Lower leg skin (tissue), 4 donors: ENCODE measurements at regions not wholly inside any gene's neighbourhood (a gene's known extent, or its start where the extent isn't known, plus 50 kb on each side); places are given as distances from the start of the nearest gene placed in this dataset.
A peak's percentile ranks its signal among the peaks of the same experiment; 100 is the strongest.

Experiments used
- DNase-seq, 2 donors: peaks; one replicate each; pipeline ENCODE4 v3.0.0-alpha.2; 2019; ENCODE audit warnings: low spot score in 2 of 2
- H3K4me3 ChIP-seq: fragments of 200-600 bp; sonication (generic); 2 replicates; pipeline ENCODE4 v1.5.1; 2017; ENCODE audit warnings: mild to moderate bottlenecking, low read depth; ENCODE audit not compliant: poor library complexity, severe bottlenecking
- POLR2A ChIP-seq, 2 donors: fragments of 450-650 bp; IDR thresholded peaks; one replicate each; pipeline ENCODE4 v1.6.1; 2016 to 2017; ENCODE audit warnings: antibody characterized with exemption in 2 of 2, mild to moderate bottlenecking in 1 of 2, moderate library complexity in 1 of 2
- WGBS, 2 donors: methylation state at CpG; one replicate each; pipeline ENCODE4 v1.1.5; 2018; 5-methylcytosine and 5-hydroxymethylcytosine counted together
- intact Hi-C: fragments of 100-400 bp; cut with DNase I; formaldehyde crosslinking; loops from one replicate; pipeline ENCODE4 v1.15.0; 2023; ENCODE audit warnings: low total_unique reads
- TF ChIP-seq, protein P1 (sequence below), 3 donors: fragments of 450-650 bp; IDR thresholded peaks; one replicate each; pipeline ENCODE4 v1.5.1; 2016; ENCODE audit warnings: antibody characterized with exemption in 3 of 3, mild to moderate bottlenecking in 3 of 3, moderate library complexity in 2 of 3

GRCh38 chr4:152189451-152190179, 346.3 kb downstream of the FBXW7 start:
- TF ChIP-seq, protein P1, sequence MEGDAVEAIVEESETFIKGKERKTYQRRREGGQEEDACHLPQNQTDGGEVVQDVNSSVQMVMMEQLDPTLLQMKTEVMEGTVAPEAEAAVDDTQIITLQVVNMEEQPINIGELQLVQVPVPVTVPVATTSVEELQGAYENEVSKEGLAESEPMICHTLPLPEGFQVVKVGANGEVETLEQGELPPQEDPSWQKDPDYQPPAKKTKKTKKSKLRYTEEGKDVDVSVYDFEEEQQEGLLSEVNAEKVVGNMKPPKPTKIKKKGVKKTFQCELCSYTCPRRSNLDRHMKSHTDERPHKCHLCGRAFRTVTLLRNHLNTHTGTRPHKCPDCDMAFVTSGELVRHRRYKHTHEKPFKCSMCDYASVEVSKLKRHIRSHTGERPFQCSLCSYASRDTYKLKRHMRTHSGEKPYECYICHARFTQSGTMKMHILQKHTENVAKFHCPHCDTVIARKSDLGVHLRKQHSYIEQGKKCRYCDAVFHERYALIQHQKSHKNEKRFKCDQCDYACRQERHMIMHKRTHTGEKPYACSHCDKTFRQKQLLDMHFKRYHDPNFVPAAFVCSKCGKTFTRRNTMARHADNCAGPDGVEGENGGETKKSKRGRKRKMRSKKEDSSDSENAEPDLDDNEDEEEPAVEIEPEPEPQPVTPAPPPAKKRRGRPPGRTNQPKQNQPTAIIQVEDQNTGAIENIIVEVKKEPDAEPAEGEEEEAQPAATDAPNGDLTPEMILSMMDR (IDR thresholded peaks at IDR 0.05), result no peak
- no peak for TF ChIP-seq POLR2A (IDR thresholded peaks at IDR 0.05)
- WGBS, 2 donors, result 61 to 68% methylated on average over 4 of the region's 4 CpGs
- intact Hi-C loops, result no loop called here
- no peak overlapping the region for H3K4me3 ChIP-seq
- DNase-seq, result no peak

GRCh38 chr4:152188801-152189200, 347.1 kb downstream of the FBXW7 start:
- no peak for DNase-seq
- no peak overlapping the region for H3K4me3 ChIP-seq
- 70 to 85% methylated on average over 4 of the region's 4 CpGs for WGBS, 2 donors
- intact Hi-C loops, result no loop called here
- no peak for TF ChIP-seq POLR2A (IDR thresholded peaks at IDR 0.05)
- TF ChIP-seq, protein P1 (IDR thresholded peaks at IDR 0.05), result no peak

DNA sequence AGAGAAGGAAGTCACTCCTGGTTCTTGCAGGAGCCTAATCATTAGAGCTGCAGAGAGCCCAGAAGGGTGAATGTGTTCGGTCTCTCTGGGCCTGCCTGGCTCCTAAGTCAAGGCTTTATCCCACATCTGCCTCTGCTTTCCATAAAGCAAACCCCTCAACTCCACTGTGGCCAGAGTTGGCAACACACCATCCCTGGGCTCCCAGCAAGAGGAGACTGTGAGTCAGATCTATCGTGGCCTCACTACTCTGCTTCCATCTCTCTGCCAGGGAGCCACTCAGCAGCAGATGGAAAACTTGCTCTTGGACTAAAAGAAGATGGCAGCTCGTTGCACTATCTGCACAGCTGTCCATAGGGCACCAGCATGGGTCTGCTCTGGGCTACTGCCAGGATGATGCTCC, 348.2 kb downstream of the FBXW7 start:
- H3K4me3 ChIP-seq, result no peak overlapping the region
- TF ChIP-seq, protein P1 (IDR thresholded peaks at IDR 0.05), result no peak
- TF ChIP-seq POLR2A (IDR thresholded peaks at IDR 0.05), result no peak
- no peak for DNase-seq
- intact Hi-C loops, result no loop called here
- 70 to 77% methylated on average over 3 of the region's 3 CpGs for WGBS, 2 donors

- TF ChIP-seq, protein P1 (IDR thresholded peaks at IDR 0.05), result no peak
- TF ChIP-seq POLR2A (IDR thresholded peaks at IDR 0.05), result no peak
- intact Hi-C loops, result no loop called here
- no peak overlapping the region for H3K4me3 ChIP-seq
- DNase-seq, result no peak
- 81 to 82% methylated on average over 8 of the region's 8 CpGs for WGBS, 2 donors
Measured at GRCh38 chr4:152185786-152186550, 349.9 kb downstream of the FBXW7 start.

GRCh38 chr4:152181150-152181549, 354.7 kb downstream of the FBXW7 start:
- H3K4me3 ChIP-seq, result no peak overlapping the region
- intact Hi-C loops, result no loop called here
- 90 to 92% methylated on average over 7 of the region's 7 CpGs for WGBS, 2 donors
- TF ChIP-seq, protein P1 (IDR thresholded peaks at IDR 0.05), result no peak
- TF ChIP-seq POLR2A (IDR thresholded peaks at IDR 0.05), result no peak
- DNase-seq, result peak in 1 of 2 donors; percentile 65
